ENCODE measurements at regions not wholly inside any gene's neighbourhood (a gene's known extent, or its start where the extent isn't known, plus 50 kb on each side); places are given as distances from the start of the nearest gene placed in this dataset.

GRCh38 chr18:8970843-8971242 lies 131.7 kb upstream of the NDUFV2 start:
- Histone ChIP-seq H3K27ac (ENCODE audit: poor library complexity, severe bottlenecking) (no peak overlapping the region), H3K4me1 (ENCODE audit: insufficient read depth, poor library complexity, severe bottlenecking) (peaks cover 5% of the 10 kb centered on the region), H3K36me3 (ENCODE audit: low read depth) (no peaks in the 10 kb centered on the region), H3K9me3 (ENCODE audit: severe bottlenecking) (no peaks in the 10 kb centered on the region), H3K4me3 (ENCODE audit: severe bottlenecking) (no peak overlapping the region), H3K27me3 (ENCODE audit: insufficient read depth, poor library complexity, severe bottlenecking) (no peaks in the 10 kb centered on the region)
- ATAC-seq (ENCODE audit: low read depth) (no peak), DNase-seq (ENCODE audit: low spot score) (no peak)
- no peak for TF ChIP-seq CTCF (IDR thresholded peaks at IDR 0.05; ENCODE audit: poor library complexity, severe bottlenecking)

- no peaks in the 10 kb centered on the region for H3K27me3 ChIP-seq (ENCODE audit: insufficient read depth, poor library complexity, severe bottlenecking)
- H3K4me3 ChIP-seq (ENCODE audit: severe bottlenecking), result no peak overlapping the region
- no peak overlapping the region for H3K27ac ChIP-seq (ENCODE audit: poor library complexity, severe bottlenecking)
- no peaks in the 10 kb centered on the region for H3K9me3 ChIP-seq (ENCODE audit: severe bottlenecking)
- ATAC-seq (ENCODE audit: low read depth) (no peak), DNase-seq (ENCODE audit: low spot score) (no peak)
- peaks cover 5% of the 10 kb centered on the region for H3K4me1 ChIP-seq (ENCODE audit: insufficient read depth, poor library complexity, severe bottlenecking)
- H3K36me3 ChIP-seq (ENCODE audit: low read depth), result no peaks in the 10 kb centered on the region
- TF ChIP-seq CTCF (IDR thresholded peaks at IDR 0.05; ENCODE audit: poor library complexity, severe bottlenecking), result no peak
These were observed 130.4 kb upstream of the NDUFV2 start for GRCh38 chr18:8972116-8972515.

GRCh38 chr18:8974279-8974678 lies 128.2 kb upstream of the NDUFV2 start:
- H3K4me1 ChIP-seq (ENCODE audit: insufficient read depth, poor library complexity, severe bottlenecking), result peaks cover 5% of the 10 kb centered on the region
- no peaks in the 10 kb centered on the region for H3K9me3 ChIP-seq (ENCODE audit: severe bottlenecking)
- H3K27me3 ChIP-seq (ENCODE audit: insufficient read depth, poor library complexity, severe bottlenecking), result no peaks in the 10 kb centered on the region
- H3K36me3 ChIP-seq (ENCODE audit: low read depth), result no peaks in the 10 kb centered on the region
- no peak overlapping the region for H3K27ac ChIP-seq (ENCODE audit: poor library complexity, severe bottlenecking)
- no peak overlapping the region for H3K4me3 ChIP-seq (ENCODE audit: severe bottlenecking)
- no peak for TF ChIP-seq CTCF (IDR thresholded peaks at IDR 0.05; ENCODE audit: poor library complexity, severe bottlenecking)
- DNase-seq (ENCODE audit: low spot score) (no peak), ATAC-seq (ENCODE audit: low read depth) (no peak)

- no peak for TF ChIP-seq CTCF (IDR thresholded peaks at IDR 0.05; ENCODE audit: poor library complexity, severe bottlenecking)
- no peak for DNase-seq (ENCODE audit: low spot score)
- no peak for ATAC-seq (ENCODE audit: low read depth)
These were observed 127.8 kb upstream of the NDUFV2 start for GRCh38 chr18:8974696-8975095.

GRCh38 chr18:8975624-8976023 lies 126.9 kb upstream of the NDUFV2 start:
- Histone ChIP-seq H3K36me3 (ENCODE audit: low read depth) (no peaks in the 10 kb centered on the region), H3K4me1 (ENCODE audit: insufficient read depth, poor library complexity, severe bottlenecking) (no peaks in the 10 kb centered on the region), H3K9me3 (ENCODE audit: severe bottlenecking) (no peaks in the 10 kb centered on the region), H3K27ac (ENCODE audit: poor library complexity, severe bottlenecking) (no peak overlapping the region), H3K4me3 (ENCODE audit: severe bottlenecking) (no peak overlapping the region), H3K27me3 (ENCODE audit: insufficient read depth, poor library complexity, severe bottlenecking) (no peaks in the 10 kb centered on the region)
- DNase-seq (ENCODE audit: low spot score) (no peak), ATAC-seq (ENCODE audit: low read depth) (no peak)
- no peak for TF ChIP-seq CTCF (IDR thresholded peaks at IDR 0.05; ENCODE audit: poor library complexity, severe bottlenecking)

More at GRCh38 chr18:8974696-8975095, 127.8 kb upstream of the NDUFV2 start:
- no peak overlapping the region for H3K4me3 ChIP-seq (ENCODE audit: severe bottlenecking)
- no peaks in the 10 kb centered on the region for H3K27me3 ChIP-seq (ENCODE audit: insufficient read depth, poor library complexity, severe bottlenecking)
- no peak overlapping the region for H3K27ac ChIP-seq (ENCODE audit: poor library complexity, severe bottlenecking)
- H3K36me3 ChIP-seq (ENCODE audit: low read depth), result no peaks in the 10 kb centered on the region
- H3K9me3 ChIP-seq (ENCODE audit: severe bottlenecking), result no peaks in the 10 kb centered on the region
- peaks cover 3% of the 10 kb centered on the region for H3K4me1 ChIP-seq (ENCODE audit: insufficient read depth, poor library complexity, severe bottlenecking)

All from RWPE2 (cell line).